ENCODE measurements at regions not wholly inside any gene's neighbourhood (a gene's known extent, or its start where the extent isn't known, plus 50 kb on each side); places are given as distances from the start of the nearest gene placed in this dataset.
"Not testable (repeated sequence)": the region's sequence is repeated elsewhere in the genome, so short reads cannot be mapped to it uniquely, and the experiment has no call there.

GRCh38 chr9:95788021-95788420 lies 87.5 kb upstream of the ERCC6L2 start:
- Histone ChIP-seq H3K27me3 (ENCODE audit: control insufficient read depth, insufficient read depth, low read length) (no peaks in the 10 kb centered on the region), H3K27ac (ENCODE audit: low read length) (no peak overlapping the region)
- no CpG with 5 or more reads among the region's 7 CpGs for WGBS (ENCODE audit: insufficient coverage, insufficient read length)

GRCh38 chr9:95785209-95785608 lies 90.3 kb upstream of the ERCC6L2 start:
- H3K9me3 ChIP-seq (ENCODE audit: control insufficient read depth, insufficient read depth, low read length): no peaks in the 10 kb centered on the region
- no peaks in the 10 kb centered on the region for H3K4me1 ChIP-seq (ENCODE audit: control insufficient read depth, insufficient read depth, low read length)
- H3K27ac ChIP-seq (ENCODE audit: low read length): no peak overlapping the region
- no CpG with 5 or more reads among the region's 3 CpGs for WGBS (ENCODE audit: insufficient coverage, insufficient read length)
- no peaks in the 10 kb centered on the region for H3K27me3 ChIP-seq (ENCODE audit: control insufficient read depth, insufficient read depth, low read length)
- no peak overlapping the region for H3K4me3 ChIP-seq (ENCODE audit: low read length)
- no peaks in the 10 kb centered on the region for H3K36me3 ChIP-seq (ENCODE audit: control insufficient read depth, insufficient read depth, low read length)
- DNase-seq (ENCODE audit: low read depth, low spot score): no peak

More at GRCh38 chr9:95788021-95788420, 87.5 kb upstream of the ERCC6L2 start:
- DNase-seq (ENCODE audit: low read depth, low spot score): no peak
- Histone ChIP-seq H3K9me3 (ENCODE audit: control insufficient read depth, insufficient read depth, low read length) (no peaks in the 10 kb centered on the region), H3K4me3 (ENCODE audit: low read length) (no peak overlapping the region), H3K4me1 (ENCODE audit: control insufficient read depth, insufficient read depth, low read length) (peaks cover 1% of the 10 kb centered on the region; the same call in 1 of the 2 replicates), H3K36me3 (ENCODE audit: control insufficient read depth, insufficient read depth, low read length) (no peaks in the 10 kb centered on the region)

GRCh38 chr9:95784318-95784717 lies 91.2 kb upstream of the ERCC6L2 start:
- DNase-seq (ENCODE audit: low read depth, low spot score): no peak
- Histone ChIP-seq H3K36me3 (ENCODE audit: control insufficient read depth, insufficient read depth, low read length) (no peaks in the 10 kb centered on the region), H3K4me1 (ENCODE audit: control insufficient read depth, insufficient read depth, low read length) (no peaks in the 10 kb centered on the region), H3K9me3 (ENCODE audit: control insufficient read depth, insufficient read depth, low read length) (no peaks in the 10 kb centered on the region), H3K27me3 (ENCODE audit: control insufficient read depth, insufficient read depth, low read length) (no peaks in the 10 kb centered on the region), H3K27ac (ENCODE audit: low read length) (no peak overlapping the region), H3K4me3 (ENCODE audit: low read length) (no peak overlapping the region)
- WGBS (ENCODE audit: insufficient coverage, insufficient read length): no CpG with 5 or more reads among the region's 31 CpGs

DNA sequence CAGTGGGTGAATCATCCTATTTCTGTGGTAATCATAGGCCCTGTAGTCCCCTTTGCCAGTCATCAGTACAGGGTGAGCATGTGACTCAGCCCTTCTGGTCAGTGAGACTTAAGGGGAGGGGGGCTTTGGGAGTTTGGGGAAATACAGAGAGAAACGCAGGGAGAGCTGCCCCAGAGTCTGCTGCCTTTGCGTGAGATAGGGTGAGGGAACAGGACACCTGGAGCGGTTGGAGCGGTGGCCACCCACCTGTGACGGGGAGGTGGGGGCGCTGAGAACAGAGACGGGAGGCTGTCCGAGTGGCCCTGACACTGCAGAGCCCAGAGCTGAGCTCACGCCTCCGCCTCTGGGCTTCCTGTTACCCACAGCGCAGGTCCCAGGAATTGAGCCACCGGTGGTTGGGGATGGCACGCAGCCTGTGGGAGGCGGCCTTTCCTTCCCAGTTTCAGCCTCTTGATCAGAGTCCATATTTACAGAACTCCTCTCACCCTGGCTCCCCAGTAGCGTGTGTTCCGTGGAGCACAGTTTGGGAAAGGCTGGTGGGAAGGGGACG lies 92.0 kb upstream of the ERCC6L2 start:
- DNase-seq (ENCODE audit: low read depth, low spot score): no peak
- no peak overlapping the region for H3K4me3 ChIP-seq (ENCODE audit: low read length)
- WGBS (ENCODE audit: insufficient coverage, insufficient read length): no CpG with 5 or more reads among the region's 17 CpGs
- H3K9me3 ChIP-seq (ENCODE audit: control insufficient read depth, insufficient read depth, low read length): no peaks in the 10 kb centered on the region
- H3K27me3 ChIP-seq (ENCODE audit: control insufficient read depth, insufficient read depth, low read length): no peaks in the 10 kb centered on the region
- no peaks in the 10 kb centered on the region for H3K36me3 ChIP-seq (ENCODE audit: control insufficient read depth, insufficient read depth, low read length)
- no peak overlapping the region for H3K27ac ChIP-seq (ENCODE audit: low read length)
- no peaks in the 10 kb centered on the region for H3K4me1 ChIP-seq (ENCODE audit: control insufficient read depth, insufficient read depth, low read length)

DNA sequence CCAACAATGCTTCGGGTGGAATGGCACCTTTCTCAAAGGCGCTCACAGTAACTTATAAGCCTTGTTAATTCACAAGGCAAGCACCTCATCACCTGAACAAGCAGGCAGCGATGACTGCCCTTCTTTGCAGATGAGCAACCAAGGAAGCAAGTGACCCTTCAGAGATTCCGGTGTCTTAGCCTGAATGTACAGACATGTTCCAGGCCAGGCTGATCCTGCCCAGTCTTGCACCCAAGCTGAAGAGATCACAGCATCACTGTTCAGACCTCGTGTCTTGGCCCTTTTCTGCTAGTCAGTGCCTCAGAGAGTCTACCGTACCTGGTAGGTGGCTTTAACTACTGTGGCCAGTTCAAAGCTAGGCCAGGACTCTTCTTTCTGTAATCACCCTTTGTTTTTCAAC lies 94.7 kb upstream of the ERCC6L2 start:
- no peaks in the 10 kb centered on the region for H3K4me1 ChIP-seq (ENCODE audit: control insufficient read depth, insufficient read depth, low read length)
- no peaks in the 10 kb centered on the region for H3K36me3 ChIP-seq (ENCODE audit: control insufficient read depth, insufficient read depth, low read length)
- DNase-seq (ENCODE audit: low read depth, low spot score): no peak
- no peak overlapping the region for H3K4me3 ChIP-seq (ENCODE audit: low read length)
- no peaks in the 10 kb centered on the region for H3K9me3 ChIP-seq (ENCODE audit: control insufficient read depth, insufficient read depth, low read length)
- H3K27me3 ChIP-seq (ENCODE audit: control insufficient read depth, insufficient read depth, low read length): no peaks in the 10 kb centered on the region
- no CpG with 5 or more reads among the region's 6 CpGs for WGBS (ENCODE audit: insufficient coverage, insufficient read length)
- H3K27ac ChIP-seq (ENCODE audit: low read length): no peak overlapping the region

- H3K4me3 ChIP-seq (ENCODE audit: low read length): no peak overlapping the region
- no peaks in the 10 kb centered on the region for H3K9me3 ChIP-seq (ENCODE audit: control insufficient read depth, insufficient read depth, low read length)
- no CpG with 5 or more reads among the region's 3 CpGs for WGBS (ENCODE audit: insufficient coverage, insufficient read length)
- H3K4me1 ChIP-seq (ENCODE audit: control insufficient read depth, insufficient read depth, low read length): no peaks in the 10 kb centered on the region
- H3K36me3 ChIP-seq (ENCODE audit: control insufficient read depth, insufficient read depth, low read length): no peaks in the 10 kb centered on the region
- H3K27me3 ChIP-seq (ENCODE audit: control insufficient read depth, insufficient read depth, low read length): no peaks in the 10 kb centered on the region
- no peak overlapping the region for H3K27ac ChIP-seq (ENCODE audit: low read length)
- no peak for DNase-seq (ENCODE audit: low read depth, low spot score)
These were observed 95.4 kb upstream of the ERCC6L2 start for GRCh38 chr9:95780121-95780520.

DNA sequence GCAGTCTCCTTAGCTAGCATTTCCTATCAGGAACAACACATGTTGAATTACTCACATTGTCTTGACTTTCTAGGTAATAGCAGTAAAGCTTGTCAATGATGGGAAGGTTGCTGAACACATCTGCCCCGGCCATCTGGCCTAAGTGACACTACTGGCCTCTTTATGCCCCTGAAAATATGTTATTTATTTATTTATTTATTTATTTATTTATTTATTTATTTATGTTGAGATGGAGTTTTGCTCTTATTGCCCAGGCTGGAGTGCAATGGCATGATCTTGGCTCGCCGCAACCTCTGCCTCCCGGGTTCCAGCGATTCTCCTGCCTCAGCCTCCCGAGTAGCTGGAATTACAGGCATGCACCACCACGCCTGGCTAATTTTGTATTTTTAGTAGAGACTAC lies 95.9 kb upstream of the ERCC6L2 start:
- H3K4me3 ChIP-seq (ENCODE audit: low read length); H3K36me3 ChIP-seq (ENCODE audit: control insufficient read depth, insufficient read depth, low read length); DNase-seq (ENCODE audit: low read depth, low spot score); H3K27ac ChIP-seq (ENCODE audit: low read length); H3K9me3 ChIP-seq (ENCODE audit: control insufficient read depth, insufficient read depth, low read length); H3K27me3 ChIP-seq (ENCODE audit: control insufficient read depth, insufficient read depth, low read length); H3K4me1 ChIP-seq (ENCODE audit: control insufficient read depth, insufficient read depth, low read length): not testable (repeated sequence)
- WGBS (ENCODE audit: insufficient coverage, insufficient read length): no CpG with 5 or more reads among the region's 7 CpGs

DNA sequence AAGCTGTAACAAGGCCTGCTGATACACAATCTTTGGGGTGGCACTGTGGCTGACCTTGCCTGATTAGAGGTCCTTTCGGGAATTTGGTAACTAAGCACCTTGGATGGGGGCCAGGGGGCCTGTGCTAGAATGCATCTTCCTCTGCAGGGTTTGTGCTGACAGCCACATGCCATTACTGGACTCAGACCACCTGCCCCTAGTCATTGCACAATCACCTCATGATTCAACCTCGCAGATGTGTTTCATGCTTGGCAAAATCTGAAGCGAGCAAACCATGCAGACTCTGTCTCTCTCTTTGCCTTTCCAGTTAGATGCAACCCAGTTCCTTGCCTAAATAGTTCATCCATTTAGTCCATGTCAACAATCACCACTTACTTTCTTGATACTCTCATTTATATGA lies 96.5 kb upstream of the ERCC6L2 start:
- H3K4me1 ChIP-seq (ENCODE audit: control insufficient read depth, insufficient read depth, low read length): no peaks in the 10 kb centered on the region
- no peak overlapping the region for H3K4me3 ChIP-seq (ENCODE audit: low read length)
- no peaks in the 10 kb centered on the region for H3K36me3 ChIP-seq (ENCODE audit: control insufficient read depth, insufficient read depth, low read length)
- WGBS (ENCODE audit: insufficient coverage, insufficient read length): no CpG with 5 or more reads among the region's 3 CpGs
- no peaks in the 10 kb centered on the region for H3K9me3 ChIP-seq (ENCODE audit: control insufficient read depth, insufficient read depth, low read length)
- no peaks in the 10 kb centered on the region for H3K27me3 ChIP-seq (ENCODE audit: control insufficient read depth, insufficient read depth, low read length)
- no peak overlapping the region for H3K27ac ChIP-seq (ENCODE audit: low read length)
- DNase-seq (ENCODE audit: low read depth, low spot score): no peak

- H3K27me3 ChIP-seq (ENCODE audit: control insufficient read depth, insufficient read depth, low read length): no peaks in the 10 kb centered on the region
- H3K36me3 ChIP-seq (ENCODE audit: control insufficient read depth, insufficient read depth, low read length): no peaks in the 10 kb centered on the region
- H3K9me3 ChIP-seq (ENCODE audit: control insufficient read depth, insufficient read depth, low read length): no peaks in the 10 kb centered on the region
- no peak for DNase-seq (ENCODE audit: low read depth, low spot score)
- no peaks in the 10 kb centered on the region for H3K4me1 ChIP-seq (ENCODE audit: control insufficient read depth, insufficient read depth, low read length)
- H3K4me3 ChIP-seq (ENCODE audit: low read length): no peak overlapping the region
- H3K27ac ChIP-seq (ENCODE audit: low read length): no peak overlapping the region
These were observed 98.4 kb upstream of the ERCC6L2 start for GRCh38 chr9:95777136-95777535.

GRCh38 chr9:95776176-95776575 lies 99.3 kb upstream of the ERCC6L2 start:
- no peak for DNase-seq (ENCODE audit: low read depth, low spot score)
- Histone ChIP-seq H3K4me3 (ENCODE audit: low read length) (no peak overlapping the region), H3K27ac (ENCODE audit: low read length) (no peak overlapping the region), H3K27me3 (ENCODE audit: control insufficient read depth, insufficient read depth, low read length) (no peaks in the 10 kb centered on the region), H3K4me1 (ENCODE audit: control insufficient read depth, insufficient read depth, low read length) (0 out of 2 replicates have a peak, but pooled peaks cover 3% of the 10 kb centered on the region), H3K36me3 (ENCODE audit: control insufficient read depth, insufficient read depth, low read length) (no peaks in the 10 kb centered on the region), H3K9me3 (ENCODE audit: control insufficient read depth, insufficient read depth, low read length) (no peaks in the 10 kb centered on the region)

- Histone ChIP-seq H3K4me1 (ENCODE audit: control insufficient read depth, insufficient read depth, low read length) (peaks cover 7% of the 10 kb centered on the region; the same call in 1 of the 2 replicates), H3K27me3 (ENCODE audit: control insufficient read depth, insufficient read depth, low read length) (no peaks in the 10 kb centered on the region), H3K27ac (ENCODE audit: low read length) (no peak overlapping the region), H3K36me3 (ENCODE audit: control insufficient read depth, insufficient read depth, low read length) (no peaks in the 10 kb centered on the region), H3K4me3 (ENCODE audit: low read length) (no peak overlapping the region), H3K9me3 (ENCODE audit: control insufficient read depth, insufficient read depth, low read length) (no peaks in the 10 kb centered on the region)
- no peak for DNase-seq (ENCODE audit: low read depth, low spot score)
- WGBS (ENCODE audit: insufficient coverage, insufficient read length): no CpG with 5 or more reads among the region's 5 CpGs
These were observed 100.3 kb upstream of the ERCC6L2 start for GRCh38 chr9:95775191-95775590.

Data from iPS DF 6.9 (cell line).